Thyroid gland (tissue), 4 donors: ENCODE measurements at regions not wholly inside any gene's neighbourhood (a gene's known extent, or its start where the extent isn't known, plus 50 kb on each side); places are given as distances from the start of the nearest gene placed in this dataset.

Source experiments
- POLR2A ChIP-seq, 2 donors: fragments of 450-650 bp; IDR thresholded peaks; one replicate each; pipeline ENCODE4 v1.6.1; 2017; ENCODE audit warnings: antibody characterized with exemption in 2 of 2, mild to moderate bottlenecking in 2 of 2, moderate library complexity in 1 of 2
- TF ChIP-seq, protein P1 (sequence below), 6 experiments: fragments of 200-600 bp in 3 of 6; fragments of 450-650 bp in 3 of 6; sonication (generic) in 3 of 6; IDR thresholded peaks; one replicate each; pipeline ENCODE4 v1.5.1; 2016 to 2019; ENCODE audit warnings: antibody characterized with exemption in 6 of 6, mild to moderate bottlenecking in 2 of 6, inconsistent platforms in 1 of 6, moderate library complexity in 1 of 6

- TF ChIP-seq, protein P1, sequence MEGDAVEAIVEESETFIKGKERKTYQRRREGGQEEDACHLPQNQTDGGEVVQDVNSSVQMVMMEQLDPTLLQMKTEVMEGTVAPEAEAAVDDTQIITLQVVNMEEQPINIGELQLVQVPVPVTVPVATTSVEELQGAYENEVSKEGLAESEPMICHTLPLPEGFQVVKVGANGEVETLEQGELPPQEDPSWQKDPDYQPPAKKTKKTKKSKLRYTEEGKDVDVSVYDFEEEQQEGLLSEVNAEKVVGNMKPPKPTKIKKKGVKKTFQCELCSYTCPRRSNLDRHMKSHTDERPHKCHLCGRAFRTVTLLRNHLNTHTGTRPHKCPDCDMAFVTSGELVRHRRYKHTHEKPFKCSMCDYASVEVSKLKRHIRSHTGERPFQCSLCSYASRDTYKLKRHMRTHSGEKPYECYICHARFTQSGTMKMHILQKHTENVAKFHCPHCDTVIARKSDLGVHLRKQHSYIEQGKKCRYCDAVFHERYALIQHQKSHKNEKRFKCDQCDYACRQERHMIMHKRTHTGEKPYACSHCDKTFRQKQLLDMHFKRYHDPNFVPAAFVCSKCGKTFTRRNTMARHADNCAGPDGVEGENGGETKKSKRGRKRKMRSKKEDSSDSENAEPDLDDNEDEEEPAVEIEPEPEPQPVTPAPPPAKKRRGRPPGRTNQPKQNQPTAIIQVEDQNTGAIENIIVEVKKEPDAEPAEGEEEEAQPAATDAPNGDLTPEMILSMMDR (IDR thresholded peaks at IDR 0.05) = no peak
- TF ChIP-seq POLR2A (IDR thresholded peaks at IDR 0.05) = no peak
Observed at GRCh38 chrX:19204636-19205035, 82.4 kb upstream of the ADGRG2 start.
